Left colon (tissue), 2 donors: ENCODE measurements at regions not wholly inside any gene's neighbourhood (a gene's known extent, or its start where the extent isn't known, plus 50 kb on each side); places are given as distances from the start of the nearest gene placed in this dataset.
A peak's percentile ranks its signal among the peaks of the same experiment; 100 is the strongest.

Experiments used
- ATAC-seq: fragments of 200-7000 bp; cut with Tn5 transposase; one replicate; pipeline ENCODE4 v1.9.1; 2020; ENCODE audit warnings: mild to moderate bottlenecking, moderate library complexity
- DNase-seq, 2 donors: peaks; one replicate each; pipeline ENCODE4 v3.0.0-alpha.2; 2020
- intact Hi-C, 2 donors: fragments of 100-400 bp; cut with DNase I in 1 of 2; cut with micrococcal nuclease in 1 of 2; formaldehyde crosslinking; loops; one replicate each; pipeline versions ENCODE4 v1.11.2 to v1.14.0; 2022; cut with DNase I, micrococcal nuclease
- donor health status: DM: no; HTN: no; CAD: no.
- donor health status: DM: yes; HTN: yes; CAD: no.

GRCh38 chr2:24439971-24440340, 51.1 kb upstream of the NCOA1 start:
- intact Hi-C loops: no loop called here
- ATAC-seq (no peak), DNase-seq (no peak)

DNA sequence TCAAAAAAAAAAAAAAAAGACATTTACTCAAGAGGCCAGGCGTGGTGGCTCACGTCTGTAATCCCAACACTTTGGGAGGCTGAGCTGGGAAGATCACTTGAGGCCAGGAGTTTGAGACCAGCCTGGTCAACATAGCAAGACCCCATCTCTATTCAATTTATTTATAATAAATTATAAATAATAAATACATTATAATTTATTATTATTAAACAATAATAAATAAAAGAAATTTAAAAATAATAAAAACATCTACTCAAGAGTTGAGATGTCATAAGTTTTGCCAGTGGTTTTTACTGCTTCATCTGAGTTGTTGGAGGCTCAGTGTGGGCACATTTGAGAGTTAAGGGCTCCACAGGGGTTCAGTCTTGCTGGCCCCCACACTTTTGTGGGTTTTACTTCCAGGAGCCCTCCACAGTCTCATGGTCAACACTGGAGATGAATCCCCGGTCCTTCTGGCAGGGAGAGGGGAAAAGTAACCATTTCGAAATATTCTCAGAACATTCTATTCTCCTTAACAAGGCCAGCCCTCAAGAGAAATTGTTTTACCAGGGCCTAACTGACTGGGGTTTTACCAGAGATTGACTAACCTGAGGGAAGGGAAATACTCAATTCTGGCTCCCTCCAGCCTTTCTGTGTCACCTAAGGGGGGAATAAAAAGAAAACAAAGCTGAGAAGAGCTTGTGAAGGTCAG, 51.6 kb upstream of the NCOA1 start:
- no peak for ATAC-seq
- intact Hi-C loops: no loop called here

GRCh38 chr2:24438106-24438505, 52.9 kb upstream of the NCOA1 start:
- no peak for DNase-seq
- ATAC-seq: no peak
- intact Hi-C loops: no loop called here

More for the DNA sequence above, 51.6 kb upstream of the NCOA1 start:
- DNase-seq: no peak

DNA sequence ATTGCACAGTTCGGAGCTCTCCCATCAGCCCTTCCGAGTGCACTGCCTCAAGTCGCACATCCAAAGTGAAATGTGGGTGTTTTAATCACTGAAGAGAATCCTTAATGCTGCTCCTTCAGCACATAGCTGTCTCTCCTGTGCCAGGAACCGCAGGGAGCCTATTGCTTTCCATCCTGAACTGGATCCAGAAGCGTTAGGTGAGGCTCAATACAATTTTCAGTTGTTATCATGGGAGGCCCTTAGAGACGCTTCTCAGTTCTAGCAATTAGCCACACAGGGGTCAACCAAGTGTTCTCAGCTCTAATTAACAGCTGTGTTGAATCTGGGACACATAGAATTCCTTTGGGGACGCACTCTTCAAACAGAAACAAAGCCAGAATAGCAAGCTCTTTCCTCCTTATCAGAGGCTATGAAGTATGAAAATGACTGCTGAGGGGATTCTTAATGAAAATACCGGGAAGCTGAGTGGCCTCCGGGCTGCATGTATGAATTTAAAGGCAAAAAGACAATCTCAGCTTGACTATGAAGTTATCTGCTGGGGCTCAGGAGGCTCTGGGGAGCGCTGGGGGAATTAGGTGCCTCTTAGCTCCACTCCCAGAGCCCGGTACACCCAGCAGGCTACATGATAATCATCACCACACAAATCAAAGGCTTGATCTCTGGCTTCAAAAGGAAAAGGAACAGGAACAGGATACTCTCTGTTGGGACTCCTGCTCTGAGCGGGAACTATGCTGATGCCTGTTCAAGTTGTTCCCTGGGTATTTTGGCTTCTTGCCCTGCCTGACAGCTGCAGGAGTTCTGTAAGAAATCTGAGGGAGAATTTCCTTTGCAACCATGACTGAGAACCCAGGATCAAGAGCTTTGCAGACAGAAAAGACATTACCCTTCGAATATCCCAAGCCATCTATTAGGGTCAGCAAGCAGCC, 55.4 kb upstream of the NCOA1 start:
- ATAC-seq: no peak
- intact Hi-C loops: no loop called here

DNA sequence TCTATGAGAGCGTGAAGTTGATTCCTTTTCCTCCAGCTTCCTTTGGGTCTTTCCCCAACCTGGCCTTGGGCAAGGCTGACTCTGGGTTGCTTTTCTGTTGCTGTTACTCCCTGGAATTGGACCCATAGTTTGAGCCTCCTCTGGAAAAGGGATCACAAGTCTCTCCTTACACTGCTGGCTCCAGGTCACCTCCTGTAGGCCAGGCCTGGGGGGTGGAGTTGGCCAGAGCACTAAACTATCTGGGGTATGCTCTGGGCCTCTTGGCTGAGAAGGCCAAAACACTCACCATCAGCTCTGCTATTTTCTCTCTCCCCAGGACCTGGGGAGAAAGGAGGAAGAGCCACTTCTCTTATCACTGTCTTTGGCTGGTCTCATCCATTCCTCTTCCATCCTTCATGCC, 56.5 kb upstream of the NCOA1 start:
- DNase-seq (no peak), ATAC-seq (no peak)
- intact Hi-C loops: no loop called here

More for the DNA sequence above, 55.4 kb upstream of the NCOA1 start:
- peak; percentile 41 to 60 for DNase-seq

- no peak for ATAC-seq
- intact Hi-C loops: no loop called here
- no peak for DNase-seq
Measured at GRCh38 chr2:24432735-24433134, 58.3 kb upstream of the NCOA1 start.

DNA sequence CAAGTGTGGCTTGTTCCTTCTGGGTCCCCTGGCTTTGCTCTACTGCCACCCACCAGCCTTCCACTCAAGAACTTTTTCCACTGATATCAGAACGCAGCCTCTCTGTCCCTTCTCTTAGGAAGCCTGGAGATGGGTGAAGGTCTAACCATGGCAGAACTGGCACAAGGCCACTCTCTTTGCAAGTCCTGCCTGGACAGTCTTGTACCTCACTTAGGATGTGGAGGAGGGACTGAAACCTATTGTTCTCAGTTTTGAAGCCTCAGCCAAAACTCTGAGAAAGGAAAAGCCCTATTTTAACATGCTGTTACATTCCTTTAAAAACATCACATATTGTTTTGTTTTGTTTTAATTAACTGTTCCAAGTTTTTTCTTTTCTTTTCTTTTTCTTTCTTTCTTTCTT, 58.9 kb upstream of the NCOA1 start:
- intact Hi-C loops: no loop called here
- DNase-seq: no peak
- no peak for ATAC-seq

DNA sequence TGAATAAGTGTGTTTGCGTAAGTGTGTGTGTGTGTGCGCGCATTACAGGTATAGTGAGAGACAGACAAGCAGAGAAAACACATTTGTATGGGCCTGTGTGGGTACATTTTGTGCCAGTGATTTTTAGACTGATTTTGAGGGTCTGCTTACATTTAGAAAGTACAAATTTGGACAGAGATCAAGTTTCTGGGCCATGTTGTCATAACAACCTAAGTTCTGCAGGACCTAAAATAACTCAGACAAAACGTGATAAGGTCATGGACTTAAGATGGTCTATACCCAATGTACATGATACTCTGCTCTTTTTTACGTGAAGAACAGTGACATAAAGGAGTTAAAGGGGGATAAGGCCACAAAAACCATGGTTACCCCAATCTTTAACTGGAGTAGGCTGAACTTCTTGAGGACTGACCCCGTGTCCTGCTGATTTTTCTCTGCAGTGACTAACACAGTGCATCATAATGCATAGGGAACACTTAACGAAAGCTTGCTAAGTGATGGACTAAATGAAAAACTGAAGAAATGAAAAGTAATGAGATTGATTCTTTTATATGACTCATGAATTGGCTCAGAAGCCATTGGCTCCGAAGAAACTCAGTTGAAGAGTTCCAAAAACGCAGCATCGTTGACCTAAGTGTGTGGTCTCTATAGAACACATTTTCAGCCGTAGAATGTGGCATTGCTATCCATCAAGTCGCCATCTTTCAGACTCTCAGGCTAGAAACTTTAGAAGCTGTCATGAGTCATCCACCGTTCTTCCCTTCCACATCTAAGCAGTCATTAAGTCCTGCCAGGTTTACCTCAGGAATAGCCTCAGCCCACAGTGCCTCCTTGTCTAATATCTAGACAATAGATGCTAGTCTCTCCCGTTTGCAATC, 61.6 kb upstream of the NCOA1 start:
- intact Hi-C loops: no loop called here
- ATAC-seq (no peak), DNase-seq (no peak)

- no peak for DNase-seq
- ATAC-seq: no peak
- intact Hi-C loops: no loop called here
Measured at GRCh38 chr2:24424387-24424786, 64.1 kb upstream of the ITSN2 start.

GRCh38 chr2:24423095-24423494, 62.8 kb upstream of the ITSN2 start:
- intact Hi-C loops: no loop called here

DNA sequence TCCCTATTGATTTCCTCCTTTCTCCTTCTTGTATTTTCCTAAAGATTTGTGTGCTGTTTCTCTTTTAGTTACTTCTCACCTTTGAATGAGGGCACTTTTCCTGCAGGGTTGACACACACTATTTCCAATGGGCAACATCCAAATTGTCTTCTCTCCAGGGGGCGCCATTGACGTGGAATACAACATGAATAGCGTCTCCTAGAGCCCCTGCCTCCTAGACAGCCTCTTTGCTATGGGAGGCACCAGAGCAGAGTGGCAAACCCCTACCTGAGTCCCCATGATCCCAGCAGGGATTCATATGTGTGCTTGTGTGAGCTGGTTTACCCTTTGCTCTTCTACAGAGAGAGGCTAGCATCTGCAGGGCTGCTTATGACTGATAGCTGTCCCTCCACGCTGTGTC, 61.3 kb upstream of the ITSN2 start:
- peak; percentile 49 to 78 for DNase-seq
- intact Hi-C loops: no loop called here
- peak; percentile 69 for ATAC-seq

More at GRCh38 chr2:24423095-24423494, 62.8 kb upstream of the ITSN2 start:
- no peak for DNase-seq
- ATAC-seq: no peak

DNA sequence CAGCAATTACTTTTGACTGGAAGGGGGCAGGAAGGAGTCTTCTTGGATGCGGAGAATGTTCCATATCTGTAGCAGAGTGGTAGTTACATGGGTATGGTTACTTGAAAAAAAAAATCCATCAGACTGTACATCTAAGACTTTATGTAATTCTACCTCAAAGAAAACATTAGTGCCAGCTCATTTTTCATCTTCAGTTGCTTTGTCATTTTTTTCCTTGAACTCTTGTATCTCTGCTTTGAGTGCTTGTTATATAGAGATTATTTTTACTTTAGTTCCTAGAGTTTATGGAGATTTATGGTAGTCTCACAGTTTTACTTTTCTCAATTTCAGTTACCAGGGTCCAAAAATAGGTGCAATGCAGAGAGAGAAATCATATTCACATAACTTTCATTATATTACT, 60.0 kb upstream of the ITSN2 start:
- intact Hi-C loops: no loop called here
- DNase-seq (no peak), ATAC-seq (no peak)

GRCh38 chr2:24418166-24418841, 58.0 kb upstream of the ITSN2 start:
- no peak for DNase-seq
- ATAC-seq: peak; percentile 89
- intact Hi-C loops: no loop called here

GRCh38 chr2:24412812-24413211, 52.5 kb upstream of the ITSN2 start:
- ATAC-seq (no peak), DNase-seq (no peak)
- intact Hi-C loops: loop anchor here in 1 of 2 donors (5.0 kb wide), 1 partner anchor 414 kb away; no protein-coding TSS in a partner anchor

GRCh38 chr2:24411488-24412151, 51.3 kb upstream of the ITSN2 start:
- intact Hi-C loops: loop anchor here in 1 of 2 donors (5.0 kb wide), 1 partner anchor 416 kb away; no protein-coding TSS in a partner anchor
- ATAC-seq (no peak), DNase-seq (no peak)

- DNase-seq (no peak), ATAC-seq (no peak)
- intact Hi-C loops: loop anchor here in 1 of 2 donors (5.0 kb wide), 1 partner anchor 416 kb away; no protein-coding TSS in a partner anchor
Measured at GRCh38 chr2:24410976-24411375, 50.6 kb upstream of the ITSN2 start.

- intact Hi-C loops: loop anchor here (5.0 to 10.0 kb wide), 2 partner anchors 415 to 417 kb away; no protein-coding TSS in a partner anchor
- DNase-seq (peak in 1 of 2 donors; percentile 22), ATAC-seq (peak; percentile 89)
Measured at GRCh38 chr2:24409700-24410556, 49.6 kb upstream of the ITSN2 start.
